Kidney tubule cell (primary cell): ENCODE measurements at regions not wholly inside any gene's neighbourhood (a gene's known extent, or its start where the extent isn't known, plus 50 kb on each side); places are given as distances from the start of the nearest gene placed in this dataset.
"Not testable (repeated sequence)": the region's sequence is repeated elsewhere in the genome, so short reads cannot be mapped to it uniquely, and the experiment has no call there.

Experiments
- DNase-seq: peaks from one replicate; pipeline ENCODE4 v3.0.0-alpha.2; 2018; ENCODE audit warnings: low spot score

DNA sequence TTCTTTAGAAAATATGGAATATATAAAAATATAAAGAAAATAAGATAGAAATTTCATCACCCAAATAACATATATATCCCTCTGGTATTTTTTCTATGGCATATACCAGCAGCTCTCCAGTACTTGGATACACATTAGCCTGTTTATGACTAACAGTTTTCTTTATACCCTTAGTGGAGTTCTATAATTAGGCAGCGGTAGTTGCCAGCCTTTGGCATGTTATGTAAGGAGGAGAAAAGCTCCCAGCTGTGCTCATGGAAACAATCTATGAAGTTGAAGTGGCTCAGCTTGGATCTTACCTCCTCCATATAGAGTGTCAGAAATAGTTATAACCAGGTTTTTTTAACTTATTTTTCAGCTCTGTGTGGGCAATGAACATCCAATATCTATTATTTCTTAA lies 1636.8 kb downstream of the AMY1C start:
- no peak for DNase-seq

DNA sequence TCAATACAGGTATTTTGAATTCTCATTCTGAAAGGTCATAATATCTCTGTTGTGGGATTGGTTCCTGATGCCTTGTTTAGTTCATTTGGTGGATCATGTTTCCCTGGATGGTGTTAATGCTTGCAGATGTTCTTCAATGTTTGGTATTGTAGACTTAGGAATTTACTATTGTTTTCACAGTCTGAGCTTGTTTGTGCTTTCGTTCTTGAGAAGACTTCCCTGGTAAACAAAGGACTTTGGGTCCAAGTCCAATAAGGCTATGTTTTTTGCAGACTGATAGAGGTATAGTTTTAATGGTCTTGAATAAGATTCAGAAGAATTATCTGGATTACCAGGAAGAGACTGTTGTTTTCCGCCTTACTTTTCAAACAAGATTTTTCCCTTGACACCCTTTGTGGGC lies 1646.3 kb downstream of the AMY1C start:
- no peak for DNase-seq

DNA sequence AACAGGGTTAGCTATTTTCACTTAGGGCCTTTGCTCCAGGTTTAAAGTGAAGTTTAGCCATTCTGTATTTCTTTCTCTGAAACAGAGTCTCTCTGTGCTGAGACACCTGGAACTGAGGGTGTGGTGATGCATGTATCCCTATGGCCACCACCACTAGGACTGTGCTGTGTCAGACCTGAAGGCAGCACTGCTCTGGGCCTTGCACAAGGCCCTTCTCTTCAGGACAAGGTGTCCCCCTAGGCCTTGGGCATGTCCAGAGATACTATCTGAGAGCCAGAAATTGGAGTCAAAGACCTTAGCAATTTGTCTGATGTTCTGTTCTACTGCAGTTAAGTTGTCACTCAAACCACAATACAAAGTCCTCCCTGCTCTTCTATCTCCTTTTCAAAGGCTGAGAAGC lies 1649.2 kb downstream of the AMY1C start:
- no peak for DNase-seq

DNA sequence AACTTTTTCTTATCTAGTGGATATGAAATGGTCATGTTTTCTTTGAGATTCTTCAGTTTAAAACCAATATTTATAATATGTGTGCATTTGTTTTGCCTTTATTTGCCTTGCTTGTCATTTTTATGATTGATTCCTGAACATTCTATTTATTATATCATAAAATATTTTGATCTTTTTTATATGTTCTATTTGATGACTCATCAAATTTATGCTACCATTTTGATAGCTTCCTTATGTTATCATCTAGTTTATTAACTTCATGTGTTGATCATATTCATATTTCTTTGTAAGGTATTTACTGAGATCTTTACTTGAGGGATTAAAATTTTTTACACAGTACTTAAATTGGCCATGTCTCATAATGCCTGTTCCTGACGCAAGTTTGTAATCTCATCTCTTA lies 1650.0 kb downstream of the AMY1C start:
- no peak for DNase-seq

DNA sequence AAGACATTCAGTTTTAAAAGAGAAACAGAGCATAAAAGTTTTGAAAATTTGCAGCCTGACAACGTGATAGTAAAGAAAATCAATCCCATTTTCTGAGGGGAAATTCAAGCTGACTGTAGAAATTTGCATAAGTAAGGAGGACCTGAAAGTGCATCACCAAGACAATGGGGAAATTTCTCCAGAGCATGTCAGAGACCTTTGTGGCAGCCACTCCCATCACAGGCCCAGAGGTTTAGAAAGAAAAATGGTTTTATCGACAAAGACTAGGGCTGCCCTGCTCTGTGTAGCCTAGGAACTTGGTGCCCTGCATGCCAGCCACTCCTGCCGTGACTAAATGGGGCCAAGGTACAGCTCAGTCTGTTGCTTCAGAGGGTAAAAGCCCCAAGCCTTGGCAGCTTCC lies 1640.2 kb upstream of the PRMT6 start:
- no peak for DNase-seq

DNA sequence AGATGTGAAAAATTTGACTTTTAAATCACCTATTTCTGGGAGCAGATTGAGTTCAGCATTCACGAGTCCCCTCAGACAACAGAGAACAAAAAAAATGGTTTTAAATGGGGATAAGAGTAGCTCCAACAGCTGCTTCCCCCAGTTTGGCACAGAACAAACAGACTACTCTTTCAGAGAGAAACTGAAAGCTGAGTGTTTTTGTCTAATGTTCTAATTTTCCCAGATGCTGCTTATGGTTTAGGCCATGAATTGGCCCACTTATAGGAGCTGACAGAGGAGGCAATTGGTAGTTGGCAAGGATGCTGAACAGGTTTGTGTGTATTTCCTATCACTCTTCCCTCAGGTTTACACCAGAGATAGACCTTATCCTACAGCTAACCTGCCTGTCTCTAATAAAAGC lies 1637.4 kb upstream of the PRMT6 start:
- DNase-seq = no peak

DNA sequence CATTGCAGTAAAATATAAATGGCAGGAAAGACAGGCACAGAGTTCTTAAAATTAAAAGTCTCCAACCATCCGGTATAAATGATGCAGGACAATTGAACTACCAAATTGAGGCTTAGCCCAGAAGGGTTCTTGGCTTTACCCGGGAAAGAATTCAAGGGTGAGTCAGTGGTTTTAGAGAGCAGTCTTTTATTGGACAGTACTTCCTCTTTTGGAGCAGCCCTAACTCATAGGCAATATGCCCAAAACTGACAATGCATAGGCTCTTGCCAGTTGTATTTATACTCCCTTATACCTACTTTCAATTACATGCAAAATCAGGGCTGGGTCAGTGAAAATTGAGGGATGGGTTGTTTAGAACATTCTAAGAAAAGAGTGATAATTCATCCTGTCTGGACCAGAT lies 1628.9 kb upstream of the PRMT6 start:
- DNase-seq = no peak

DNA sequence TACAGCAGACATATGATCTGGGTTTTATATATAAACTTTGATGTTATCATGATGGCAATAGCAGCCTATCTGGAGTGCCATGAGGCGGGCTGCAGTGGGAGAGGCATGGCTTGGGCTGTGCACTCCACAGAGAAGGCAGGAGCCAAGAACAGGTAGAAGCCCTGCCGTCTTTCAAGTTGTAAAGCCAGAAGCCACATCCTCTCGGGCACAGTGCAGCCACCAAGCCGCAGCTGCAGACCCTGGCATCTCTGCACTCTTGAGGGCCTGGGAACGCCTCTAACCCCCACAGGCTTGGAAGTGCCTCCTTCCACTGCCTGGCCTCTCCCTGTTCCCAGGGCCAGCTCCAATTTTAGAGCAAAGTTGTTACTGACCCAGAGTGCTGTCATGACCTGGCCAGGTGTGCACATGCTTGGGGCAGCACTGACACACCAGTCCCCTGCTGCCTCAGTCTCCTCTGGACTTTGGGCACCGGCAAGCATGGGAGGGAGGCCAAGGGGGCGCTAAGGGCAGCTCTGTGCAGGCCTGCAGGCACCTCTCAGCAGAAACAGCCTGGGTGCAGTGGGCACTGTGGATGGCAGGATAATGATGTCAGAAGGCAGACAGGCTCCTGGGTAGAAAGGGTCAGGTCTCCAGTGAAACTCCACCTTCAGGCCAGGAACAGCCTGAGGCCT lies 1619.8 kb upstream of the PRMT6 start:
- DNase-seq = no peak

DNA sequence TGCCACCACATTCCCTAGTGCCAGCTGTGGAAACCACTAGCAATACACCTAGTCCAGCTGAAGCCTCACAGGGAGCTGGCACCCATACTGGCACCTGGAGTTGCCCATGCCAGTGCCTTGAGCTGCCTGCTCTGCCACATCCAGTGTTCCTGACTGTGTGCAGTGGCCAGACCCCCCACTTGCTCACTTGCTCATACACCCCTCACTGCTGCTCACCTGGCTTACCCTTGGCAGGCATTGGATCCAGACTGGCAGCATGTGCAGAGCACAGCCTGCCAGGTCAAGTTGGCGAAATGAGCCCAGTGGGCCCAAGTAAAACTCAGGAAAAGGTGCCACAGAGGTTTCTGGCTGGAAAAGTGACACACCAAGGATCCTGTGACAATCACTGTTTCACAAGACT lies 1618.6 kb upstream of the PRMT6 start:
- DNase-seq = no peak

DNA sequence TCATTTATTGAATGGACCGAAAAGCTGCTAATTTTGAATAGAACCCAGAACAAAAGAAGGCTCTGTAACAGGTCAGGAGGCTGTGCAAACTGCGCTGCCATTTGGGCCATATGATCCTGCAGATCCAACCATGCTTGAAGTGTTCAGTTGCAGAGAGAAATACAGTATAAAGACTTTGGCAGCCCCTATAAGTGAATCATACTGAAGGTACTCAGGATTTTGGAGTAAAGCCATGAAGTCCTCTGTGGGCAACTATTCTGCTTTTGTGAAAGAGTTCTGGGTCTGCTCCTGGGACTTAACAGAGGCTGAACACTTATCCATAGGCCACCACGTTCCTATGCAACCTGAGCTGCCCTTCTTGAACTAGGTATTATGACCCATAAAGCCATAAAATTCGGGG lies 1613.6 kb upstream of the PRMT6 start:
- DNase-seq = no peak

DNA sequence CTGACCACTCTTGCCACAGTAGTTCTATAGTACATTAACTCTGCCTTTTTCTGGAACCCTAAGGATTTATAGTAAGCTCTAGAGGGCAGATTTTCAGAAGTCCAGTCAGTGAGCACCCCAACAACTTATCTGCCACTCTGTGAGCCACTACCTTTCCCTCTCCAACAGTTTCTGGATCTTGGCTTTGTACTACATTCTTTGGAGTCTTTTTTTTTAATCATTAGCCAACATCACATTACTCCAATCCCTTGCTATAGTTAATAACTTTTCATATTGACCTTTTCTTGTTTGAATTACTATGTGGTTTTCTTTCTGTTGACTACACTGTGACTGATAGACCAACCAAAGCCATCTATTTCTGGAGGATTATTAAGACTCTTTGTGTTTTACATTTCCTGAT lies 1596.7 kb upstream of the PRMT6 start:
- peak; percentile 14 for DNase-seq

DNA sequence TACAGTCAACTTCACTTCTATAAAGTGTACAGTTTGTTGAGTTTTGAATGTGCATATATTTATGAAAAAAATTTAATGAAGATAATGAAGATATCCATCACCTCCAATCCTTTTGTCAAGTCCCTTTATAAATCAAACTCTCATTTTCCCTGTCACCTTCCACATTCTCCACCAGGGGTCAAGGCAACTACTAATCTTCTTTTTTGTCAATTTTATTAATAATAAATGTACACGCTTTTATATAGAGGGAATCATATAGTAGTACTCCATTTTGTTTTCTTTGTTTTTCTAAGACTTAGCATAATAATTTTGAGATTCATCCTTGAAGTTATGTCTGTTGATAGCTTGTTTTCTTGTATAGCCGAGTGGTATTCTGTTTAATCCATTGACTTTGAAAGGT lies 1594.2 kb upstream of the PRMT6 start:
- DNase-seq = no peak

DNA sequence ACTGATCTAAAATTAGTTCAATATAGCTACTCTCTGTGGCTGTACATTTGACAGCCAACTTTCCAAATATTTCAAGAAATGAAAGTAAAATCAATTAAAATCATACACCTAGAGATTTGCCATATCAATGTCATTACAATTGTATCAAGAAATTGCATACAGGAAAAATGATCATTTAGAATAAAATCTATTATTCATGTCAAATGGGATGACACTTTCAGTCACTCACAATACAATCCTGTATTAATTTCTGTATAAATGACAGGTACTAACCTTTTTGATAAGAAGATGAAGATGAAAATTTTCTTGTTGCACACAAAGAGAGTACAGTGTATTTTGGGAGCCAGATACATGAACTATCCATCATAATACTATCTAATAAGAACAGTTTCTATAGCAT lies 1588.9 kb upstream of the PRMT6 start:
- no peak for DNase-seq

DNA sequence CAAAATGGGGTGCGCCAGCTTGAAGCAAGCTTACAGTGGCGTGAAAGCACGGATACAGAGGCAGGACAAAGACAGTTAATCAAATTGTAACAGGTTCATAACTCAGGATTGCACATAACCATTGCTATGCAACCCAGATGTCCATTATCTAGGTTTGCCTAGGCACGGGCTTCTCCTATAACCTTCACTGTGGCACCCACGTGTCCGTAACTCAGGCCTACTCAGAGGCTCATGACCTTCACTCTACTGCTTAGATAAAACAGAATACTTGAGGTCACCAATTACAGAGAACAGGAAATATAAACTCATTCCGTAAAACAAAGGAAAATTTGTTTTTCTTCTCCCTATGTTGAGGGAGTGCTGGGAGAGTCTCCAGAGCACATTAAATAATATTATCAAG lies 1585.9 kb upstream of the PRMT6 start:
- not testable (repeated sequence) for DNase-seq

DNA sequence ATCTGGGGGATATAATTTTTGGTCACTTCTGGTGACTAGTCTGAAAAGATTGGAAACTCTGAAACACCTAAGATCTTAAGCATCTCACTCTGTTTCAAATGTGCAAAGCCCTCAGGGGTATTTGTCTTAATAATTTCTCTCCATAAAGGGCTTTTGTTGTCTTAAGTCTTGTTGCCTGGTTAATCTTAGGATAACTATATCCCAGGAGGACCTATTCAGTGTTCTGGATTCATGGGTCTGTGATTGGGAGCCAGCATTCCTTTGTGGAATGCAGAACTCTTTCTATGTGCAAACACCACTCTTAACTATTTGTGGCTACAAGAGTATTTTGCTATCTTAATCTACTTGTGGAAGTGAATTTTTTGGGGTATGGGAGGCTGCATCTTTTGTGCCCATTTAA lies 1573.0 kb upstream of the PRMT6 start:
- DNase-seq = no peak

DNA sequence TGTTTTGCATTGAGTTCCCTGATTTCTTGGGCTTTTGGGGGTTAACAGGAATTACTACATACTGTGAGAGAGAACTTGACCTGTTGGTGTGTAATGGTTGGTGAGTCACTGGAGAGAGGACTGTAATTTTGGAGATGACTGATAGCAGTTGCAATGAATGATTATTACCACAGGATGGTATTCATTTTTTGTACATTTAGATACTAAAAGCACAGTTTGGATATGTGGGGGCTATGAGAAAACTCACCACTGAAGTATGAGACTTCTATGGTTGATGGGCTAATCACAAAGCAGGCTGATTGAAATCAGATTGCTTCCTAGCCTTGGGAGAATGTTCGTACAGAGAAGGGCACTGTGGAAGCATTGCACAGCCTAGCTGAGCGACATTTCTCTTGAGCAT lies 1571.3 kb upstream of the PRMT6 start:
- DNase-seq = peak; percentile 59

DNA sequence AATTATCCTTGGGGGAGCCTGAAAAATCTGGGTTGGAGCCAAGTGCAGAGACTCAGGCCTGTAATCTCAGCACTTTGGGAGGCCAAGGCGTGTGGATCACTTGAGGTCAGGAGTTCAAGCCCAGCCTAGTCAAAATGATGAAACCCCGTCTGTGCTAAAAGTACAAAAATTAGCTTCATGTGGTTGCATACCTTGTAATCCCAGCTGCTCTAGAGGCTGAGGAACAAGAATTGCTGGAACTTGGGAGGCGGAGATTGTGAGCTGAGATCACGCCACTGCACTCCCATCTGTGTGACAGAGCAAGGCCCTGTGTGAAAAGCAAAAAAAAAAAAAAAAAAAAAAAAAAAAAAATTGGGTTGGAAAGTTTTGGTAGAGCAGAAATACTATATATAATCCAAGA lies 1563.6 kb upstream of the PRMT6 start:
- DNase-seq = no peak

DNA sequence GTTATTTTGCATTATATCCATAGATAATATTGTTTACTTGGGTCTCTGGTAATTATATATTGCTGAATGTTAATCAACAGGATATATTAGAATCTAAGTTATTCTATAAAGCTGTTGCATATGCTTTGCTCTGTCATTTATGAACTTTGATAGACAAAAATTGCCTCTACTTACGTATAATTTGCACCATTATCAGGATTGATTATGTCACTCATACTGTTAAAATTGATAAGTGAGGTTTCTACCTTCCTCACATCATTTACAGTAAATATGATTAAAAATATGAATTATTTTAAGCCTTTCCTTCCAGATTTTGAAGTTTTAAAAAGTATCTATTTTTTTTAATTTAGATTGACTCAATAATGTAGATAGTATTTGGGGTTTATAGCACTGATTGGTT lies 1540.4 kb upstream of the PRMT6 start:
- no peak for DNase-seq

DNA sequence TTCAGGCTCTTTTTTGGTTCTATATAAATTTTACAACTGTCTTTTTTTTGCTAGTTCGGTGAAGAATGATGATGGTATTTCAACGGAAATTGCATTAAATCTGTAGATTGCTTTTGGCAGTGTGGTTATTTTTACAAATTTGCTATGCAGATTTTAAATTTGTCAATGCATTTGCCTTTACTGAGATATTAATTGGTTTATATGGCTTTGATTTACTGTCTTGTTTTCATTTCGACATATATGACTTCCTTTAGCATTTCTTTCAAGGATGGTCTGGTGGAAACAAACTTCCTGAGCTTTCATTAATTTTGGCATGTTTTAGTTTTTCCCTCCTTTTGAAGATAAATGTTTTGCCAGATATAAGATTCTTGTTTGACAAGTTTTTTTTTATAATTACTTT lies 1522.5 kb upstream of the PRMT6 start:
- DNase-seq = no peak

DNA sequence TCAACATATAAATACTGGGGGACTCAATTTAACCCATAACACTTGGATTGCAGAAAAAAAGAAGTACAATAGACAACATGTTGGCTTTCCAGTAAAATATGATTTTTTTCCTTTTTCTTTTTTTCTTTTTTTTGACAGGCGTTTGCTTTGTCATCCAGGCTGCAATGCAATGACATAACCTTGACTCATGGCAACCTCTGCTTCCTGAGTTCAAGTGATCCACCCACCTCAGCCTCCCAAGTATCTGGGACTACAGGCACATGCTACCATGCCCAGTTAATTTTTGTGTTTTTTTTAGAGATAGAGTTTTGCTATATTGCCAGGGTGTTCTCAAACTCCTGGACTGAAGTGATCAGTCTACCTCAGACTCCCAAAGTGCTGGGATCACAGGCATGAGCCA lies 1512.0 kb upstream of the PRMT6 start:
- DNase-seq = peak; percentile 69

DNA sequence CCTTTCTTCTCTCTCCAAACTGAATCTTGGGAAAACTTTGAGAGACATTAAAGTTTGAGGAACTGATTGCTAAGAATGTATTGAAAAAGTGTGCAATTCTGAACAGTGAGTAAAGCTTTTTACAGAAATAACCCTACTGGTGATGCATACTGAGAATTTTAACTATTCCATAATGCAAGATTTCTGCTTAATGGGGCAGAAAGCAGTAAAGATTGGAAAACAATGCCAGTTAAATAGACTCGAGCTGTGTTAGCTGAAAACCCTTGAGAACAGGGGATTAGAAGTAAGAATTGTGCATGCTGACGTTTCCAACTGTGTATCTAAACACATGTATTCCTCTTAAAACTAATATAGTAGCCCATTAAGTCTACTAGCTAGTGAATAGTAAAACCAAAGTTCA lies 1500.2 kb upstream of the PRMT6 start:
- DNase-seq = no peak

DNA sequence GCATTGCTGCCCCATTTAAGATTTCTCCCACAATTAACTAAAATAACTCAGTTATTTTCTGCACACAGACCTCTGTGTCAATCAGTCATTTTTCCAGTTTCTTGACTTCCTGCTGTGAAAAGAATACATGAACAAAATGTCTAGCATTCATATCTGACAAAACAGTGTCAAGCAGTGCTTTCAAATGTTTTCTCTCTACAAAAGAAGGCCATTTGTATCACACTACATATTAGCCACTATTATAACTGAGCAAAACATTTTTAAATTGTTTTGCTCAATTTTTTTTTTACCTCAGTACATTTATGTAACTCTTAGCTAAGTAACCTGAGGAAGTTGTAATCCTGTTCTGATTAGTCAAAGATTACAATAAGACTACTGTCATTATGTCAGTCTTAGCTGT lies 1498.5 kb upstream of the PRMT6 start:
- no peak for DNase-seq

DNA sequence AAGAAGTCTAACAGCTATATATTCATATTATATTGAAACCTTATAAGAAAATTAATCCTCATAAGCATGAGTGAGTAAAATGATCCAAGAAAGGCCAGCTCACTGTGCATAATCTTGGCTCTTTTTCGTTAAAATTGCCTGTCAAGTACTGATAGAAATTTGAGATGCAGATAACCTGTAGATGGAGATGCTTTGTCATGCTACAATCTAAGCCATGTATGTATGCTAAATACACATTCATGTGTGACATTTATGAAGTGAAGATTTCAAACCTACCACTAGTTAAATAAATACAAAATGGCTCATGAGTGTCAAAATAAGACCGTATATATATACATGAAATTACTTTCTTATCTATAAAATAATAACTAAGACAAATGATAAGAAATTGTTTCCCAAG lies 1491.5 kb upstream of the PRMT6 start:
- DNase-seq = no peak

DNA sequence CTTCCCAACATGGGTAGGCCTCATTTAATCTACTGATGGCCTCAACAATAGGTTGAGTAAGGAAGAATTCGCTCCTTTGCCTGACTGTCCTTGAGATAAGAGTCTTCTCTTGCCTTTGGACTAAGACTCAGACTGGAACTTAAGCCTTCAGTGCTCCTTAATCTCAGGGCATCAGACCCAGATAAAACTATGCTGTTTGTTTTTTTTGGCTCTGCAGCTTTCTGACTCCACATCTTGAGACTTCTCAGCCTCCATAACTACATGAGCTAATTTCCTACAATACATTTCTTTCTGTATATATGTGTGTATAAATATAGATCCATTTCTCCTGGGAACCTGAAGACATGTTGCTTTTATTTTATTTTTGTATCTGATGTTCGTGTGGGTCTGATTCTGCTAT lies 1470.7 kb upstream of the PRMT6 start:
- no peak for DNase-seq

DNA sequence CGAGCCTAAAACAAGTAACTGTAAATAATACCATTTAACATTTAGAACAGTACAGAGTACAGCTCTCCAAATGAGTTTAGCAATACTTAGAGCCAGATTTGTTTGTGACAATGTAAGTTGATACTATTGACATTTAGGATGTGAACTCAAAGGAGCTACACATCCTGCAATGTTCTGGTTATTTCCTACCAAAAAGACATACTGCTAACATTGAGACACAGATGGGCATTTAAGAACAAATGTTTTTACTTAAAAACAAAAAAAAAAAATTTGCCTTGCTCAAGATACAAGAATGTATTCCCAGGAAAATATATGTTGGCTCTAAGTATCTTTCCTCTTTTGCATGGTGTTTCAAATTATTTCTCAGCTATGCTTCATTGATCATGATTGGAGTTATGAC lies 1464.8 kb upstream of the PRMT6 start:
- DNase-seq = no peak
